Activated CD8-positive, alpha-beta memory T cell treated with anti-CD3 and anti-CD28 coated beads, Interleukin-2, amount 10 ng/mL, durations not matched to agents 7 days and 5 days (primary cell): ENCODE measurements at regions not wholly inside any gene's neighbourhood (a gene's known extent, or its start where the extent isn't known, plus 50 kb on each side); places are given as distances from the start of the nearest gene placed in this dataset.

Source experiments
- ATAC-seq: fragments of 150-1000 bp; cut with Tn5 transposase; one replicate; pipeline ENCODE4 v1.10.0; 2021; ENCODE audit warnings: moderate library complexity
- CTCF ChIA-PET: fragments of 350-600 bp; sonication (Branson Sonifier 250); formaldehyde crosslinking; loops from one replicate; lab custom pipeline; 2021; ENCODE audit warnings: antibody characterized with exemption; lab: Charles Lee
- DNase-seq: peaks from one replicate; pipeline ENCODE4 v3.0.0-alpha.2; 2020
- H3K27ac Mint-ChIP-seq: one replicate; pipeline ENCODE4 v1.8.0; 2021; ENCODE audit warnings: mild to moderate bottlenecking, mixed read lengths
- H3K27me3 Mint-ChIP-seq: one replicate; pipeline ENCODE4 v1.8.0; 2021; ENCODE audit warnings: mixed read lengths
- H3K36me3 Mint-ChIP-seq: one replicate; pipeline ENCODE4 v1.8.0; 2021; ENCODE audit warnings: mild to moderate bottlenecking, mixed read lengths
- H3K4me1 Mint-ChIP-seq: one replicate; pipeline ENCODE4 v1.8.0; 2021; ENCODE audit warnings: mixed read lengths
- H3K4me3 Mint-ChIP-seq: one replicate; pipeline ENCODE4 v1.8.0; 2021; ENCODE audit warnings: mild to moderate bottlenecking, moderate library complexity, mixed read lengths
- H3K9me3 Mint-ChIP-seq: one replicate; pipeline ENCODE4 v1.8.0; 2022; ENCODE audit warnings: low read depth, mixed read lengths

GRCh38 chr16:26649381-26650045 lies 417.2 kb upstream of the C16orf82 start:
- CTCF ChIA-PET: no interaction called here
- peaks cover 2% of the 10 kb centered on the region for H3K27me3 Mint-ChIP-seq
- no peaks in the 10 kb centered on the region for H3K9me3 Mint-ChIP-seq
- DNase-seq: no peak
- no peak overlapping the region for H3K27ac Mint-ChIP-seq
- no peaks in the 10 kb centered on the region for H3K36me3 Mint-ChIP-seq
- H3K4me3 Mint-ChIP-seq: no peak overlapping the region
- no peak for ATAC-seq
- H3K4me1 Mint-ChIP-seq: peaks cover 12% of the 10 kb centered on the region

DNA sequence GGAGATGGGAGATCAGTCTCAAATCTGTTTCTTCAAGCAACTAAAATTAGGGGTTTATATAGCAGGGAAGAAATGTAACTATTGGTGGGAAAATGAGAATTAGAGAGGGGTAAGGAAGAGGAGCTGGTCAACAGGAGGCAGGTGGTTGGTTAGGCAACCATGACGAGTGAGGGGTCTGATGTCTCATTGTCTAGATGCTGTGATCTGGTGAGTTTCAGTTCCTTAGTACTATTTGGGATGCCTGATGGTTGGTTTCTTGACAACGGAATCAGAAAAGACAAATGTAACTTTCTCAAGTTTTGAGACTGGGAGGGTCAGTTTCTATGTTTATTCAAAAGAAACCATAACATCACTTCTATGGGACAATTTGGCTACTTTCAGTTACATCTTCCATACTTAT lies 415.3 kb upstream of the C16orf82 start:
- Mint-ChIP-seq H3K36me3 (no peaks in the 10 kb centered on the region), H3K27ac (no peak overlapping the region), H3K4me3 (no peak overlapping the region), H3K4me1 (no peaks in the 10 kb centered on the region), H3K27me3 (peaks cover 13% of the 10 kb centered on the region), H3K9me3 (peaks cover 2% of the 10 kb centered on the region)
- DNase-seq: no peak
- CTCF ChIA-PET: no interaction called here
- ATAC-seq: no peak

GRCh38 chr16:26651884-26652283 lies 414.8 kb upstream of the C16orf82 start:
- ATAC-seq (no peak), DNase-seq (no peak)
- Mint-ChIP-seq H3K27ac (no peak overlapping the region), H3K36me3 (no peaks in the 10 kb centered on the region), H3K4me3 (no peak overlapping the region), H3K27me3 (peaks cover 13% of the 10 kb centered on the region), H3K4me1 (no peaks in the 10 kb centered on the region), H3K9me3 (peaks cover 2% of the 10 kb centered on the region)
- CTCF ChIA-PET: no interaction called here

- Mint-ChIP-seq H3K4me1 (no peaks in the 10 kb centered on the region), H3K27ac (no peak overlapping the region), H3K4me3 (no peak overlapping the region), H3K9me3 (peaks cover 2% of the 10 kb centered on the region), H3K27me3 (peaks cover 26% of the 10 kb centered on the region), H3K36me3 (no peaks in the 10 kb centered on the region)
- ATAC-seq: no peak
- CTCF ChIA-PET: no interaction called here
- no peak for DNase-seq
These were observed 408.2 kb upstream of the C16orf82 start for GRCh38 chr16:26658486-26658885.

DNA sequence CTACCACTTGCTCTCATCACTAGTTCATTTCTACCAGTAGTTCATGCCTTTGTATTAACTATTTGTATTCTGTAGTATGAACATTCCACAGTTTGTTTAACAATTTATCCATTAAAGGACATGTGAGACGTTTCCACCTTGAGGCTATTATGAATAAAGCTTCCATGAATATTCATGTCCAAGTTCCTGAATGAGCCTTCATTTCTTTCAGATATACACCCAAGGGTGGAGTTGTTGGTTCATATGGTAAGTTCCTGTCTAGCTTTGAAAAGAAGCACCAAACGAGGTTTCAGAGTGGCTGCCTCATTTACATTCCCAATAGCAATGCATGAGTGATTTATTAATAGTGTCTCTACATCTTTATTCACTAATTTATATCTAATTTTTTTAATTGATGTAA lies 407.8 kb upstream of the C16orf82 start:
- ATAC-seq (no peak), DNase-seq (no peak)
- no peak overlapping the region for H3K27ac Mint-ChIP-seq
- CTCF ChIA-PET: no interaction called here
- H3K4me3 Mint-ChIP-seq: no peak overlapping the region
- no peaks in the 10 kb centered on the region for H3K36me3 Mint-ChIP-seq
- peaks cover 26% of the 10 kb centered on the region for H3K27me3 Mint-ChIP-seq
- peaks cover 2% of the 10 kb centered on the region for H3K4me1 Mint-ChIP-seq
- peaks cover 2% of the 10 kb centered on the region for H3K9me3 Mint-ChIP-seq

DNA sequence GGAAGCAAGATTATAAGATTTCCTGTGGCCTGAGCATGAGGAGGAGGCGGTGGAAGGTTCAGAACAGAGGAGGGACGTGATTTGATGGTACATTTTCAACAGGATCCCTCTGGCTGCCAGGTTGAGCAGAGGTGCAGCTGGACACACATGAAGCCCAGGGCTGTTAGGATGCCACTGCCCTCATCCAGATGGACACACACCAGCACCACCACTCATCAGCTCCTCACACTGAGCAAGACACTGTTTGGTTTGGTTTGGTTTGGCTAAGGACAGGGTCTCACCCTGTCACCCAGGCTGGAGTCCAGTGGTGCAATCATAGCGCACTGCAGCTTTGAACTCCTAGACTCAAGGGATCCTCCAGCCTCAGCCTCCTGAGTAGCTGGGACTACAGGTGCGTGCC lies 402.6 kb upstream of the C16orf82 start:
- Mint-ChIP-seq H3K27me3 (peaks cover 11% of the 10 kb centered on the region), H3K27ac (no peak overlapping the region), H3K4me1 (peaks cover 10% of the 10 kb centered on the region), H3K36me3 (no peaks in the 10 kb centered on the region), H3K4me3 (no peak overlapping the region), H3K9me3 (no peaks in the 10 kb centered on the region)
- ATAC-seq (no peak), DNase-seq (no peak)
- CTCF ChIA-PET: no interaction called here

GRCh38 chr16:26665166-26665939 lies 401.4 kb upstream of the C16orf82 start:
- CTCF ChIA-PET: interaction anchor here (2.5 kb wide), 1 partner anchor 20 kb away, joined by 7 read pairs; no protein-coding TSS in a partner anchor
- H3K27me3 Mint-ChIP-seq: peaks cover 11% of the 10 kb centered on the region
- no peak overlapping the region for H3K27ac Mint-ChIP-seq
- peaks cover 13% of the 10 kb centered on the region for H3K4me1 Mint-ChIP-seq
- no peak overlapping the region for H3K4me3 Mint-ChIP-seq
- no peaks in the 10 kb centered on the region for H3K36me3 Mint-ChIP-seq
- peaks cover 3% of the 10 kb centered on the region for H3K9me3 Mint-ChIP-seq
- ATAC-seq: no peak
- no peak for DNase-seq

DNA sequence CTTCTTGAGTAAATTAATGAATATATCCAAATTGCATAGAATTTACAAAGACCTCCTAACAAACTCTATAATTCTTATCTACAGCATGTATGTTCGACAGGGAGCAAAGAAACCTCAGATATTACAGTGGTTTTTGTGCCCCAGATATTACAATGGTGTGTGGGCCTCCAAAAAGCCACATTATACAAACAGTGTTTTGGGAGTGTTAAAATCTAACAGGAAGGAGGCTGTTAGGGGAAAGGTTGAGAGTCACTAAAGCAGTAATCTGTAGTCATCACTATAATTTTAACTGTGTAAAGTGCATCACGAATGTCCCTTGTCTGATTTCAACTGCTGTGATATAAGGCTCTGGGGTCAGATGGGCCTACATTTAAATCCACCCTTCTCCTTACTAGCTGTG lies 400.2 kb upstream of the C16orf82 start:
- Mint-ChIP-seq H3K27ac (peak overlapping the region; percentile 10), H3K4me3 (no peak overlapping the region), H3K27me3 (peaks cover 9% of the 10 kb centered on the region), H3K4me1 (peaks cover 13% of the 10 kb centered on the region), H3K9me3 (peaks cover 3% of the 10 kb centered on the region), H3K36me3 (no peaks in the 10 kb centered on the region)
- ATAC-seq: no peak
- CTCF ChIA-PET: interaction anchor here (2.5 kb wide), 1 partner anchor 21 kb away, joined by 7 read pairs; no protein-coding TSS in a partner anchor
- no peak for DNase-seq

DNA sequence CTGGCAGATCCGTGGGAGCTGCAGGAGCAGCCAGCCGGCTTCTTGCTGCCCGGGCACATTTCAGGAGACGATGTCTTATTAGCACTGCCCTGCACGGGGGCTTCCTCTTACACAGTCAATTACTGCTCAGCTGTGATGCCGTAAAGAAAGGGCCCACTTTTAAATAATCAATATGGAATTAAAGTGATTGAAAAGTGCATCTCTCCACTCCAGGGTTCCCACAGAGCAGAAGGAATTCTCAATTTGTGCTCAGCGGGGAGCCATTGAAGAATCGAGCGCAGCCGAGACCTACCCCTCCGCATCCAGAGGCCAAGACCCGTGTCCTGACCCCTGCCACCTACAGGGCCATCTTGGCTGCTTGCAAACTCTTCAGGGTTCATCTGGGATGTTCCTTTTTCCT lies 399.4 kb upstream of the C16orf82 start:
- Mint-ChIP-seq H3K27me3 (peaks cover 3% of the 10 kb centered on the region), H3K4me3 (no peak overlapping the region), H3K27ac (no peak overlapping the region), H3K4me1 (peaks cover 13% of the 10 kb centered on the region), H3K36me3 (no peaks in the 10 kb centered on the region), H3K9me3 (peaks cover 3% of the 10 kb centered on the region)
- ATAC-seq: no peak
- CTCF ChIA-PET: no interaction called here
- no peak for DNase-seq

GRCh38 chr16:26668026-26668425 lies 398.7 kb upstream of the C16orf82 start:
- CTCF ChIA-PET: no interaction called here
- H3K9me3 Mint-ChIP-seq: peaks cover 3% of the 10 kb centered on the region
- no peaks in the 10 kb centered on the region for H3K27me3 Mint-ChIP-seq
- peaks cover 13% of the 10 kb centered on the region for H3K4me1 Mint-ChIP-seq
- DNase-seq (no peak), ATAC-seq (no peak)
- no peak overlapping the region for H3K27ac Mint-ChIP-seq
- H3K36me3 Mint-ChIP-seq: no peaks in the 10 kb centered on the region
- no peak overlapping the region for H3K4me3 Mint-ChIP-seq

- Mint-ChIP-seq H3K27ac (no peak overlapping the region), H3K9me3 (peaks cover 5% of the 10 kb centered on the region), H3K4me3 (no peak overlapping the region), H3K4me1 (peaks cover 3% of the 10 kb centered on the region), H3K36me3 (no peaks in the 10 kb centered on the region), H3K27me3 (no peaks in the 10 kb centered on the region)
- ATAC-seq: no peak
- CTCF ChIA-PET: no interaction called here
- DNase-seq: no peak
These were observed 394.5 kb upstream of the C16orf82 start for GRCh38 chr16:26672206-26672605.

- no peaks in the 10 kb centered on the region for H3K36me3 Mint-ChIP-seq
- H3K4me3 Mint-ChIP-seq: no peak overlapping the region
- H3K27me3 Mint-ChIP-seq: no peaks in the 10 kb centered on the region
- peaks cover 3% of the 10 kb centered on the region for H3K4me1 Mint-ChIP-seq
- DNase-seq (no peak), ATAC-seq (no peak)
- CTCF ChIA-PET: interaction anchor here (0.5 kb wide), 1 partner anchor 437 kb away, joined by 3 read pairs; no protein-coding TSS in a partner anchor
- no peak overlapping the region for H3K27ac Mint-ChIP-seq
- H3K9me3 Mint-ChIP-seq: peaks cover 5% of the 10 kb centered on the region
These were observed 393.7 kb upstream of the C16orf82 start for GRCh38 chr16:26673011-26673410.

DNA sequence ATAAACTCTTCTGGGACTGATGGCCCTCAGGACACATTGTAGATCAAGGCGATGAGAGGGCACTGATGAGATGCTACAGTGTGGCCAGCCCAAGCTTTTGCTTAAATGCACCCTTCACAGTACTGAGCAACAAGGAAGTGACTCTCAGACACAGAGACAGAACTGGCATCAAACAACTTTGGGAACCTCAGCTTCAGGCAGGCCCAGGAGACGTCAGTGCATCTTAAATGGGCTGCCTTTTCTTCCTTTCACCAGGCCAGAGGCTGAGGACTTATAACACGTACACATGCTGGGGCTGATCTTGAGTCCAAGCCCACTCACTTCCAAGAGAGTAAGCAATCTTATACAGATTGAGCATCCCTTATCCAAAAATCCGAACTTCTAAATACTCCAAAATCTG lies 386.1 kb upstream of the C16orf82 start:
- no peak for DNase-seq
- CTCF ChIA-PET: no interaction called here
- Mint-ChIP-seq H3K36me3 (no peaks in the 10 kb centered on the region), H3K4me3 (no peak overlapping the region), H3K27me3 (no peaks in the 10 kb centered on the region), H3K27ac (no peak overlapping the region), H3K9me3 (no peaks in the 10 kb centered on the region), H3K4me1 (no peaks in the 10 kb centered on the region)
- no peak for ATAC-seq

DNA sequence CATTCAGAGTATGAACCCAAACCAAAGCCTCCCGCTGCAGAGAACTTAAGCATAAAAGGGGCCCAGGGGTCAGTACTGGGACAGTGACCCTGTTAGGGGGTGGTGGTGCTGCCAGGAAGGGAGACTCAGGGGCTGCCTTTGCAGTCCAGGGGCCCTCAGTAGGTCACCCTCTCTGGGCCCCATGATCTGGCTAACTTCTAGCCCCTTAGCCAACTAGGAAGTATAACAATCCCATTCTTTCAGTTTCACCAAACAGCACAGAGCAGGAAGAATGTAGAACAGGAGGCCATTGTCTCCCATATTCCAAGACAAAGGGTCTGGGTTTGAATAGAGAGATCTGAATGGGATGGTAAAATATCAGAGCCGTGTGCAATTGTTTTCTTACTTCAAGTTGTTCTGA lies 378.6 kb upstream of the C16orf82 start:
- CTCF ChIA-PET: no interaction called here
- no peaks in the 10 kb centered on the region for H3K9me3 Mint-ChIP-seq
- no peak overlapping the region for H3K27ac Mint-ChIP-seq
- DNase-seq (no peak), ATAC-seq (no peak)
- H3K27me3 Mint-ChIP-seq: no peaks in the 10 kb centered on the region
- no peaks in the 10 kb centered on the region for H3K36me3 Mint-ChIP-seq
- no peaks in the 10 kb centered on the region for H3K4me1 Mint-ChIP-seq
- H3K4me3 Mint-ChIP-seq: no peak overlapping the region
